ENCODE measurements at regions not wholly inside any gene's neighbourhood (a gene's known extent, or its start where the extent isn't known, plus 50 kb on each side); places are given as distances from the start of the nearest gene placed in this dataset.

DNA sequence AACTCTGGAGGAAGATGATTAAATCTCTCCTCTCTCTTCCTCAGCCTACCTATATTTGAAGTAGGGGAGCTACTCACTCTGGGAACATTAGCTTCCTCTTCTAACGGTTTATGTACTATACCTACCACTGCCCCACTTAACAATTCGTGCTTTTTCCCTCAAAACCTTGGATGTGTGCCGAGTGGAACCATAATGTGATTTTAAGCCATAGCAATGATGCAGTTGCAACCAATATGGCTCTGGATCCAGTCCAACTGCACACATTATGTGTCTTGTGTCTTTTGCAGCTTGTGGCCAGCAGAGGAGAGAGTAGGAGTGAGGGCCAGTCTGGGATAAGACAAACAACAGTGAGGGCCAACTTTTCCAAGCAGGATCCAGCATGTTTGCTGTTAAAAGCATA is 170.7 kb downstream of the GATA3 start:
- H3K4me1 Mint-ChIP-seq (ENCODE audit: low read depth): no peaks in the 10 kb centered on the region
- H3K27ac Mint-ChIP-seq: no peak overlapping the region
- H3K27me3 Mint-ChIP-seq: peaks cover 3% of the 10 kb centered on the region
- H3K4me3 Mint-ChIP-seq: no peak overlapping the region
- intact Hi-C loops (cut with micrococcal nuclease): no loop called here
- no peaks in the 10 kb centered on the region for H3K36me3 Mint-ChIP-seq (ENCODE audit: low read depth)
- no peaks in the 10 kb centered on the region for H3K9me3 Mint-ChIP-seq

GRCh38 chr10:8227246-8227645 is 172.8 kb downstream of the GATA3 start:
- H3K4me3 Mint-ChIP-seq: no peak overlapping the region
- intact Hi-C loops (cut with micrococcal nuclease): no loop called here
- H3K27ac Mint-ChIP-seq: no peak overlapping the region
- H3K4me1 Mint-ChIP-seq (ENCODE audit: low read depth): no peaks in the 10 kb centered on the region
- no peaks in the 10 kb centered on the region for H3K9me3 Mint-ChIP-seq
- no peaks in the 10 kb centered on the region for H3K36me3 Mint-ChIP-seq (ENCODE audit: low read depth)
- H3K27me3 Mint-ChIP-seq: no peaks in the 10 kb centered on the region

DNA sequence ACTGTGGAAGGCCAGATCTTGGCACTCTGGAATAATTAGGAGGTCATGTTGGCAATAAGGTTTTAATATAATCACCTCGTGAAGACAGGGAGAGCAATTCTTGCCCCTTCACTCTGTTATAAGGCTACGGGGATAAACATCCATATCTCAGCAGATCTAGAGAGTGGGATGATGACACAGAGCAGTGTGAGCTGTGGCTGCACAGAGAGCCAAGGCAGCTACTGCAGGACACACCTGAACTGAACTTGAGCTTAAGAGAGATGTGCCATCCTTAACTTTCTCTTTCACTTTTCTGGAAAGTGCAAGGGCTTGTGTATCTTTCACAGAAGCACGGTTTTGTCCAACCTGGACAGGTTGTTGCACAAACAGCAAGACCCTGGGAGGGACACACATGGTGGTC is 174.7 kb downstream of the GATA3 start:
- no peaks in the 10 kb centered on the region for H3K4me1 Mint-ChIP-seq (ENCODE audit: low read depth)
- H3K36me3 Mint-ChIP-seq (ENCODE audit: low read depth): no peaks in the 10 kb centered on the region
- no peaks in the 10 kb centered on the region for H3K27me3 Mint-ChIP-seq
- no peak overlapping the region for H3K4me3 Mint-ChIP-seq
- no peaks in the 10 kb centered on the region for H3K9me3 Mint-ChIP-seq
- H3K27ac Mint-ChIP-seq: no peak overlapping the region
- intact Hi-C loops (cut with micrococcal nuclease): no loop called here

DNA sequence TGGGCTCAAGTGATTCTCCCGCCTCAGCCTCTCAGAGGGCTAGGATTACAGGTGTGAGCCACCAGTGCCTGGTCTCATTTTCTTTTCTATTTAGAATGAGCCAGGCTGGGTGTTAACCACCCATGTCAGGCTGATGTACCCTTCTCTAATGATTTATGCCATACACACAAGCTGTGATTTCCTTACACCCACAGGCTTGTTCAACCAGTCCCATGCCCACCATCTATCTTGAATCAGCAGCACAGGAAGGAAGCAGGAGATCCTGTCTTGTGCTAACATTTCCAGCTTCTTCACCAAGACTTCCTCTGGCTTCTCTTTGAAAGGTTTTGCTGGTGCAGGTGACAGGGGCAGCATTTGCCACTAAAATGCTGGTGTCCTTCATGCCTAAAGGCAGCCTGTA is 176.4 kb downstream of the GATA3 start:
- Mint-ChIP-seq H3K4me3 (no peak overlapping the region), H3K27me3 (no peaks in the 10 kb centered on the region), H3K27ac (no peak overlapping the region), H3K9me3 (no peaks in the 10 kb centered on the region), H3K4me1 (ENCODE audit: low read depth) (no peaks in the 10 kb centered on the region), H3K36me3 (ENCODE audit: low read depth) (no peaks in the 10 kb centered on the region)
- intact Hi-C loops (cut with micrococcal nuclease): no loop called here

DNA sequence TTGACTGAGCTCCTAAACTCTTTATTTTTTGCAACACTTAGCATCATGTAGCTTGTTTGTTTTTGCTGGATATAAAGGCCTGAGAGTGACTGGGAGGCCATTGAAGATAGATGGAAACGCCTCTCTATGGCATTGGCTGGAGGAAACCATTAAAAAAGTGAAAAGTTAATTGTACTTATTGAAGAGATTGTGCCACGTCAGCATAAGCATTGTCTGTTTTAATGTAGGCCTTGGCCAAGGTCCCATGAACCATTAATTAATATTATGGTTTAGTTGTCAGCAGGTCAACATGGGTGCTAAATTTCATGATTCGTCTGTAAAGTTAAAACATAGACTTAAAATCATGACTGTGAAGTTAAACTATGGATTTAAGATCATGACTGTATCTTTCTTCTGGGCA is 178.6 kb downstream of the GATA3 start:
- H3K9me3 Mint-ChIP-seq: no peaks in the 10 kb centered on the region
- intact Hi-C loops (cut with micrococcal nuclease): no loop called here
- no peaks in the 10 kb centered on the region for H3K36me3 Mint-ChIP-seq (ENCODE audit: low read depth)
- no peaks in the 10 kb centered on the region for H3K4me1 Mint-ChIP-seq (ENCODE audit: low read depth)
- no peak overlapping the region for H3K4me3 Mint-ChIP-seq
- H3K27ac Mint-ChIP-seq: no peak overlapping the region
- H3K27me3 Mint-ChIP-seq: peaks cover 4% of the 10 kb centered on the region

GRCh38 chr10:8233832-8234259 is 179.4 kb downstream of the GATA3 start:
- Mint-ChIP-seq H3K9me3 (no peaks in the 10 kb centered on the region), H3K36me3 (ENCODE audit: low read depth) (no peaks in the 10 kb centered on the region), H3K27me3 (peaks cover 4% of the 10 kb centered on the region), H3K27ac (no peak overlapping the region), H3K4me1 (ENCODE audit: low read depth) (no peaks in the 10 kb centered on the region), H3K4me3 (no peak overlapping the region)
- intact Hi-C loops (cut with micrococcal nuclease): no loop called here

DNA sequence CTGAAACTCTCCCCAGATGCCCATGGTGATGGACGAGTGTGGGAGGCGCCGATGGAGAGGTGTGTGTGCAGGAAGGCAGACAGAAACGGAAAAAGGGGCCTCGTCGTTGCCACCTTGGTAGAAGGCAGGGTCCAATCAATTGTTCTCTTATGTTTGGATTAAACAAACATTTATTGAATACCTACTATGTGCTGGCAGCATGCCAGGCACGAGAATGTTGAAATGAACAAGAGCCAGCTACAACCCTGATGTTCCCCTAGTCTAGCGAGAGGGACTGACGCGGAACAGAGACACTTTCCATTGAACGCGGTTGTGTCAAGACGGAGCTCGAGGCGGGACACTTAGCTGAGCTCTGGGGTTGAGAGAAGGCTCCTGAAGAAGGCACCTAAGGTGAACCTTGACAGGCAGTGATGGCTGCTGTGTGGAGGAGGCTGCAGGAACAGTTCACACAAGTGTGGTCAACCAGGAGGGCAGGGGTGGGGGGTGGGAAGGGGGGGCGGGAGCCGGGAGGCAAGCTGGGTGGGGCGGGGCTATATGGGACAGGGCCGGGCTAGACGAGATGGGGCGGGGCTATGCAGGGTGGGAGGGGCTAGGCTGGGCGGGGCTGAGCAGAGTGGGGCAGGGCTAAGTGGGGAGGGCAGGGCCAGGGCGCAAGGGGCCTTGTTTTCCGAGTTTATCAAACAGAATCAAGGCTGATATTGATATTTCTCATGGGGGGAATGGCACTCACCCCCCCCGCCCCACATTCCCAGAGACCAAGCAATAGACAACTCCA is 181.0 kb downstream of the GATA3 start:
- no peaks in the 10 kb centered on the region for H3K36me3 Mint-ChIP-seq (ENCODE audit: low read depth)
- no peak overlapping the region for H3K27ac Mint-ChIP-seq
- no peaks in the 10 kb centered on the region for H3K9me3 Mint-ChIP-seq
- H3K27me3 Mint-ChIP-seq: peaks cover 7% of the 10 kb centered on the region
- H3K4me3 Mint-ChIP-seq: no peak overlapping the region
- no peaks in the 10 kb centered on the region for H3K4me1 Mint-ChIP-seq (ENCODE audit: low read depth)
- intact Hi-C loops (cut with micrococcal nuclease): no loop called here

DNA sequence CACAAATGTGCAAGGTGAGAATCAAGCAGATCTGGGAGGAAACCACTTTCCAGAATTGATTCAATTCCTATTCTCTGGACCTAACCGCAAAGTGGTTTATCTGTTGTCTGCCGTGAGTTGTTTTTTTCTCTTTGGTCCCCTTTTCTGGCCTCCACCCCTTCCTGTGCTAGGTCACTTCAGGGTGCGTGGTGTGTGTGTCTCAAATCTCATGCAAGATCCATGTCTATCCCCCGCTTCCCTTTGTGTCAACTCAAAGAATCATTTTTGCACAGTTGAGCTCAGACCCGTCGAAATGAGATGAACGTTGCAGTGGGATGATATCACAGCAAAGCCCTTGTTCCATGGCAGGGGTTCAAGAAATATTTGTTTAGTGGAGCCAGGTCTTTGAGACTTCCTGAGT is 184.5 kb downstream of the GATA3 start:
- no peak overlapping the region for H3K4me3 Mint-ChIP-seq
- H3K27ac Mint-ChIP-seq: no peak overlapping the region
- peaks cover 7% of the 10 kb centered on the region for H3K27me3 Mint-ChIP-seq
- intact Hi-C loops (cut with micrococcal nuclease): no loop called here
- H3K9me3 Mint-ChIP-seq: no peaks in the 10 kb centered on the region
- no peaks in the 10 kb centered on the region for H3K4me1 Mint-ChIP-seq (ENCODE audit: low read depth)
- no peaks in the 10 kb centered on the region for H3K36me3 Mint-ChIP-seq (ENCODE audit: low read depth)

DNA sequence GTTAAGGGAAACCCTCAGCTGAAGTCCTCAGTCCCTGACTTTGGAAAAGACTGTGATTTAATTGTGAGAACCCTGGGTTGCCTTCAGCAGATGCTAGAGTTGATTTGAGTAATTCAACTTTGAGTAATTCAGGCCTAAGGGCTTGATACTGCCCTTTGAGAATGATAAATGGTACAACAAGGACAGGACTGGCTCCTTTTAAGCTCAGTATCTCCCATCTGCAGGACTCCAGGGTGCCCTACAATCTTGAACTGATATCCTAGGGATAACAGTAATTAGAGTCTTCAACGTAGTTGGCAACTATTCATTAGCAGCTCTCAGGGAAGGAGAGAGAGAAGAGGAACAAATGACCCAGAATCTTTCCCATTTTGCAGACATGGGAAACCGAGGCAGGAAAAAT is 186.4 kb downstream of the GATA3 start:
- Mint-ChIP-seq H3K9me3 (no peaks in the 10 kb centered on the region), H3K4me3 (no peak overlapping the region), H3K36me3 (ENCODE audit: low read depth) (no peaks in the 10 kb centered on the region), H3K27ac (no peak overlapping the region), H3K4me1 (ENCODE audit: low read depth) (no peaks in the 10 kb centered on the region), H3K27me3 (peaks cover 7% of the 10 kb centered on the region)
- intact Hi-C loops (cut with micrococcal nuclease): no loop called here

DNA sequence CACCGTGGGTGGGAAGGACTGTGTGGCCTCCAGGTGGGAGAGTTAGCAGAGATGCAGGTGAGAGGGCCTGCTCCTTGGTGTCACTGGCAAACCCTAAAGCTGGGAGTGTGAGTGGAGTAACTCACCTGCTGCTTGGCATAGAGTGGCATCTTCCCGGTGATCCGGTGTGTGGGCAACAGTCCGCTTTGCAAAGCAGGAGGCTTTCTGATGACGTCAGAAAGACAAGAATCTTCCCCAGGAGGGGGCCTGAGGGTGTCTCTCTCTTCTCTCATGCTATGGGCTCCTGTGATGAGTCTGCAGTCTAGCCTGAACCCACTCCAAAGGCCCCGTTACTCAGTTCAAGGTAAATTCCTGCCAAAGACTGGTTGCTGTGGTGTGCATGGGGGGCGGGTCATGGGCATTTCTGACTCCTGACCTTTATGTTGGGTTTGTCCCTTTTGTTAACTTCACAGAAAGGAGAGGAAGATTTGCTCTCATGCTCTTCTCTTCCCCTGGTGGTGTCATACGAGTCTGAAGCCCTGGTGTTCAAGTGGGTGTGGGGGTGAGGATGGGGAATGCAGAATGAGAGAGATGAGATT is 187.9 kb downstream of the GATA3 start:
- no peak overlapping the region for H3K27ac Mint-ChIP-seq
- H3K36me3 Mint-ChIP-seq (ENCODE audit: low read depth): no peaks in the 10 kb centered on the region
- H3K9me3 Mint-ChIP-seq: peaks cover 10% of the 10 kb centered on the region
- peaks cover 7% of the 10 kb centered on the region for H3K27me3 Mint-ChIP-seq
- intact Hi-C loops (cut with micrococcal nuclease): no loop called here
- H3K4me1 Mint-ChIP-seq (ENCODE audit: low read depth): no peaks in the 10 kb centered on the region
- H3K4me3 Mint-ChIP-seq: no peak overlapping the region

DNA sequence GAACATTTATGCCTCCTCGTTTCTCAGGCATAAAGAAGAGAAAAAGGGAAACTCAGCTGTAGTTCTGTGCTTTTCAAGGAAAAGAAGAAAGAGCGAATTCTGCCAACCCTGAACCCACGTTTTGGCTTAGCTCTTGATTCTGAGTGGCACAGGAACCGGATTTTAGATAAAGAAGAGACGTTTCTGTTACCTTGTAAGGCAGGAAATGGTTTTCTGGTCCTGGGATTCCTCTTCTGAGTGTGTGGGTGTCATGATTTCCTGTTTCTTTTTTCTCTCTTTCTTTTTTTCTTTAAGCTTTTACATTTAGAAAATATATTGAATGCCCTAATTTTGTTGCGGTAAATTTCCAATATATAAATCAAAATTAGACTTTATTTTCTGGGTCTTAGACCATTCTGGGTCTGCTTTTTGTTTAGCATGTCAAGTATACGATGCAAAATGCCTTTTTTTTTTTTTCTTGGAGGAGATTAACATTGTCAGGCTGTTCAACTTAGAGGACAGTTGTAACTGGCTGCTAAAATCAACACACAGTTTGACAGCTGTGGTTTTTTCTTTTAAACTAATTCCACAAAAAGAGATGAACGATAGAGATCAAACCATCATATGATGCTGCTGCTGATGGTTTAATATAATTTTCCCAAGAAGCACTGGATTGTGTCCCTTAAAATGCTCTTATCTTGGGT is 190.8 kb downstream of the GATA3 start:
- Mint-ChIP-seq H3K27me3 (no peaks in the 10 kb centered on the region), H3K9me3 (peaks cover 10% of the 10 kb centered on the region), H3K4me1 (ENCODE audit: low read depth) (no peaks in the 10 kb centered on the region), H3K4me3 (no peak overlapping the region), H3K27ac (no peak overlapping the region), H3K36me3 (ENCODE audit: low read depth) (no peaks in the 10 kb centered on the region)
- intact Hi-C loops (cut with micrococcal nuclease): no loop called here

GRCh38 chr10:8245814-8246142 is 191.3 kb downstream of the GATA3 start:
- intact Hi-C loops (cut with micrococcal nuclease): no loop called here
- no peak overlapping the region for H3K4me3 Mint-ChIP-seq
- H3K27me3 Mint-ChIP-seq: no peaks in the 10 kb centered on the region
- no peaks in the 10 kb centered on the region for H3K4me1 Mint-ChIP-seq (ENCODE audit: low read depth)
- no peak overlapping the region for H3K27ac Mint-ChIP-seq
- no peaks in the 10 kb centered on the region for H3K36me3 Mint-ChIP-seq (ENCODE audit: low read depth)
- H3K9me3 Mint-ChIP-seq: peaks cover 10% of the 10 kb centered on the region

- no peaks in the 10 kb centered on the region for H3K4me1 Mint-ChIP-seq (ENCODE audit: low read depth)
- H3K36me3 Mint-ChIP-seq (ENCODE audit: low read depth): no peaks in the 10 kb centered on the region
- peaks cover 10% of the 10 kb centered on the region for H3K9me3 Mint-ChIP-seq
- intact Hi-C loops (cut with micrococcal nuclease): no loop called here
- no peak overlapping the region for H3K4me3 Mint-ChIP-seq
- no peak overlapping the region for H3K27ac Mint-ChIP-seq
- no peaks in the 10 kb centered on the region for H3K27me3 Mint-ChIP-seq
These were observed 192.1 kb downstream of the GATA3 start for GRCh38 chr10:8246548-8246947.

DNA sequence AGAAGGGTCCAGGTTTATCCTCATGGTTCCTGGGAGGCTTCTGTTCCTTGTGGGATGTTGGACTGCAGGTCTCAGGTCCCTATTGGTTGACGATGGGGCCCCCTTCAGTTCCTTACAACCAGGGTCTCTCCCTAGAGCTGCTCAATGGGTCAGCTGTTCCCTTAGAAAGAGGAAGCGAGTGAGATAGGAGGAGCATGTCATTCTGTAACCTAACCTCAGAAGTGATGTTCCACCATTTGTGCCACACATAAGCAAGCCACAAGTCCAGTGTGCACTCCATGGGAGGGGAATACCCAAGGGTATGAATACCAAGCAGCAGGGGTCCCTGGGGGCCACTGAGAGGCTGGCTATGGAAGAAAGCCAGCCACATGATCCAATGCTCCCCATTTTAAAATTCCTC is 192.7 kb downstream of the GATA3 start:
- Mint-ChIP-seq H3K27ac (no peak overlapping the region), H3K4me1 (ENCODE audit: low read depth) (no peaks in the 10 kb centered on the region), H3K27me3 (no peaks in the 10 kb centered on the region), H3K36me3 (ENCODE audit: low read depth) (no peaks in the 10 kb centered on the region), H3K9me3 (peaks cover 10% of the 10 kb centered on the region), H3K4me3 (no peak overlapping the region)
- intact Hi-C loops (cut with micrococcal nuclease): no loop called here

All from dendritic cell treated with granulocyte-macrophage colony-stimulating factor and Interleukin-4, amounts not matched to agents 40 ng/mL and 50 ng/mL, for 4 days (primary cell).